ENCODE measurements at regions not wholly inside any gene's neighbourhood (a gene's known extent, or its start where the extent isn't known, plus 50 kb on each side); places are given as distances from the start of the nearest gene placed in this dataset.
A peak's percentile ranks its signal among the peaks of the same experiment; 100 is the strongest.

GRCh38 chr5:112626715-112627114, 111.0 kb upstream of the APC start:
- DNase-seq (ENCODE audit: low spot score), result no peak

- DNase-seq (ENCODE audit: low spot score), result no peak
These were observed 109.3 kb upstream of the APC start for GRCh38 chr5:112628214-112628980.

- no peak for DNase-seq (ENCODE audit: low spot score)
These were observed 107.3 kb upstream of the APC start for GRCh38 chr5:112630246-112631009.

GRCh38 chr5:112634166-112634565, 103.5 kb upstream of the APC start:
- DNase-seq (ENCODE audit: low spot score), result no peak

GRCh38 chr5:112634796-112635195, 102.9 kb upstream of the APC start:
- no peak for DNase-seq (ENCODE audit: low spot score)

- DNase-seq (ENCODE audit: low spot score), result no peak
These were observed 102.4 kb upstream of the APC start for GRCh38 chr5:112635276-112635675.

- DNase-seq (ENCODE audit: low spot score), result no peak
These were observed 101.6 kb upstream of the APC start for GRCh38 chr5:112635771-112636731.

GRCh38 chr5:112636751-112637150, 100.9 kb upstream of the APC start:
- no peak for DNase-seq (ENCODE audit: low spot score)

- DNase-seq (ENCODE audit: low spot score), result peak; percentile 56
These were observed 100.3 kb upstream of the APC start for GRCh38 chr5:112637343-112637742.

- DNase-seq (ENCODE audit: low spot score), result no peak
These were observed 97.1 kb upstream of the APC start for GRCh38 chr5:112640546-112640945.

GRCh38 chr5:112641515-112642110, 96.1 kb upstream of the APC start:
- no peak for DNase-seq (ENCODE audit: low spot score)

- DNase-seq (ENCODE audit: low spot score), result no peak
These were observed 94.8 kb upstream of the APC start for GRCh38 chr5:112642885-112643284.

- no peak for DNase-seq (ENCODE audit: low spot score)
These were observed 94.2 kb upstream of the APC start for GRCh38 chr5:112643339-112643971.

- DNase-seq (ENCODE audit: low spot score), result no peak
These were observed 91.3 kb upstream of the APC start for GRCh38 chr5:112646139-112646936.

GRCh38 chr5:112647428-112647827, 90.3 kb upstream of the APC start:
- DNase-seq (ENCODE audit: low spot score), result no peak

GRCh38 chr5:112648264-112648663, 89.4 kb upstream of the APC start:
- DNase-seq (ENCODE audit: low spot score), result no peak

GRCh38 chr5:112649882-112650281, 87.8 kb upstream of the APC start:
- no peak for DNase-seq (ENCODE audit: low spot score)

GRCh38 chr5:112653638-112654205, 84.0 kb upstream of the APC start:
- DNase-seq (ENCODE audit: low spot score), result no peak

GRCh38 chr5:112655513-112655912, 82.2 kb upstream of the APC start:
- no peak for DNase-seq (ENCODE audit: low spot score)

- DNase-seq (ENCODE audit: low spot score), result no peak
These were observed 81.2 kb upstream of the APC start for GRCh38 chr5:112656451-112656850.
